Naive thymus-derived CD4-positive, alpha-beta T cell (primary cell): ENCODE measurements at regions not wholly inside any gene's neighbourhood (a gene's known extent, or its start where the extent isn't known, plus 50 kb on each side); places are given as distances from the start of the nearest gene placed in this dataset.

Experiments used
- ATAC-seq: fragments of 150-1000 bp; cut with Tn5 transposase; 2 replicates; pipeline ENCODE4 v1.10.0; 2021; ENCODE audit warnings: mild to moderate bottlenecking, moderate library complexity
- CTCF ChIA-PET: fragments of 350-600 bp; sonication (Branson Sonifier 250); formaldehyde crosslinking; loops from one replicate; lab custom pipeline; 2021; ENCODE audit warnings: antibody characterized with exemption; lab: Charles Lee
- POLR2A ChIA-PET: fragments of 350-600 bp; sonication (Branson Sonifier 250); formaldehyde crosslinking; loops from one replicate; lab custom pipeline; 2021; ENCODE audit warnings: antibody characterized with exemption, inconsistent platforms; lab: Charles Lee
- DNase-seq, 9 donors: peaks; one replicate each; pipeline versions ENCODE4 v3.0.0 to v3.0.0-alpha.2; 2020 to 2022; ENCODE audit warnings: mixed read lengths in 1 of 9
- H3K27ac ChIP-seq: one replicate; pipeline ENCODE4 v1.7.0; 2013; ENCODE audit warnings: mild to moderate bottlenecking, low read depth, low read length, moderate library complexity
- H3K27me3 ChIP-seq, 2 donors: one replicate each; pipeline ENCODE4 v1.7.0; 2013; ENCODE audit warnings: low read length in 2 of 2, mild to moderate bottlenecking in 2 of 2, moderate library complexity in 2 of 2; ENCODE audit not compliant: control insufficient read depth in 2 of 2, insufficient read depth in 2 of 2
- H3K36me3 ChIP-seq, 3 experiments: 1 replicate in 2 of 3; 2 replicates in 1 of 3; pipeline ENCODE4 v1.7.0; 2013; ENCODE audit warnings: low read length in 3 of 3, mild to moderate bottlenecking in 3 of 3, moderate library complexity in 1 of 3; ENCODE audit not compliant: insufficient read depth in 3 of 3, control insufficient read depth in 2 of 3
- H3K4me1 ChIP-seq, 2 donors: one replicate each; pipeline ENCODE4 v1.7.0; 2013; ENCODE audit warnings: low read length in 2 of 2, mild to moderate bottlenecking in 2 of 2, moderate library complexity in 1 of 2; ENCODE audit not compliant: control insufficient read depth in 2 of 2, insufficient read depth in 2 of 2
- H3K4me3 ChIP-seq: 2 replicates; pipeline ENCODE4 v1.7.0; 2013; ENCODE audit warnings: mild to moderate bottlenecking, low read length
- H3K9me3 ChIP-seq, 3 experiments: 1 replicate in 2 of 3; 2 replicates in 1 of 3; pipeline ENCODE4 v1.7.0; 2013; ENCODE audit warnings: low read length in 3 of 3; ENCODE audit not compliant: control insufficient read depth in 2 of 3
- H3K27ac Mint-ChIP-seq, 9 donors: one replicate each; pipeline ENCODE4 v1.8.0; 2020 to 2022; ENCODE audit warnings: mixed read lengths in 9 of 9, mild to moderate bottlenecking in 8 of 9, moderate library complexity in 5 of 9, inconsistent platforms in 2 of 9
- H3K27me3 Mint-ChIP-seq, 5 donors: one replicate each; pipeline ENCODE4 v1.8.0; 2021 to 2022; ENCODE audit warnings: mixed read lengths in 5 of 5, mild to moderate bottlenecking in 1 of 5
- H3K36me3 Mint-ChIP-seq, 5 donors: one replicate each; pipeline ENCODE4 v1.8.0; 2020 to 2022; ENCODE audit warnings: mixed read lengths in 5 of 5, mild to moderate bottlenecking in 3 of 5, inconsistent platforms in 1 of 5
- H3K4me1 Mint-ChIP-seq, 7 donors: one replicate each; pipeline ENCODE4 v1.8.0; 2020 to 2022; ENCODE audit warnings: mixed read lengths in 7 of 7, mild to moderate bottlenecking in 3 of 7, inconsistent platforms in 1 of 7
- H3K4me3 Mint-ChIP-seq, 10 donors: one replicate each; pipeline ENCODE4 v1.8.0; 2020 to 2022; ENCODE audit warnings: mild to moderate bottlenecking in 10 of 10, mixed read lengths in 10 of 10, moderate library complexity in 6 of 10, inconsistent platforms in 2 of 10
- H3K9me3 Mint-ChIP-seq, 11 donors: one replicate each; pipeline ENCODE4 v1.8.0; 2020 to 2022; ENCODE audit warnings: mixed read lengths in 11 of 11, mild to moderate bottlenecking in 4 of 11, inconsistent platforms in 1 of 11, moderate library complexity in 1 of 11
- intact Hi-C, 2 donors: fragments of 100-400 bp; cut with micrococcal nuclease; formaldehyde crosslinking; loops; one replicate each; pipeline ENCODE4 v1.15.1; 2023

GRCh38 chr7:41633690-41634089, 69.2 kb downstream of the INHBA start:
- Mint-ChIP-seq H3K4me3 (no peak overlapping the region), H3K9me3 (peaks cover 0 to 3% (median 0%) of the 10 kb centered on the region in 11 donors), H3K4me1 (no peaks in the 10 kb centered on the region), H3K36me3 (no peaks in the 10 kb centered on the region), H3K27ac (no peak overlapping the region), H3K27me3 (no peaks in the 10 kb centered on the region)
- ATAC-seq (no peak), DNase-seq (no peak)
- no peaks in the 10 kb centered on the region for H3K36me3 ChIP-seq
- CTCF ChIA-PET, result no interaction called here
- no peaks in the 10 kb centered on the region for H3K4me1 ChIP-seq
- H3K9me3 ChIP-seq, result no peaks in the 10 kb centered on the region
- H3K4me3 ChIP-seq, result no peak overlapping the region
- H3K27ac ChIP-seq, result no peak overlapping the region
- no peaks in the 10 kb centered on the region for H3K27me3 ChIP-seq
- POLR2A ChIA-PET, result no interaction called here
- intact Hi-C loops, result no loop called here

GRCh38 chr7:41630741-41631140, 72.1 kb downstream of the INHBA start:
- POLR2A ChIA-PET, result no interaction called here
- H3K27ac ChIP-seq, result no peak overlapping the region
- no peaks in the 10 kb centered on the region for H3K27me3 Mint-ChIP-seq
- no peaks in the 10 kb centered on the region for H3K4me1 ChIP-seq
- intact Hi-C loops, result no loop called here
- H3K4me3 Mint-ChIP-seq, result peak overlapping the region in 1 of 10 donors; percentile 16
- DNase-seq, result no peak
- H3K9me3 Mint-ChIP-seq, result peaks cover 0 to 6% (median 0%) of the 10 kb centered on the region in 11 donors
- ATAC-seq, result no peak
- H3K36me3 Mint-ChIP-seq, result no peaks in the 10 kb centered on the region
- no peaks in the 10 kb centered on the region for H3K4me1 Mint-ChIP-seq
- CTCF ChIA-PET, result no interaction called here
- H3K27me3 ChIP-seq, result no peaks in the 10 kb centered on the region
- no peaks in the 10 kb centered on the region for H3K9me3 ChIP-seq
- H3K4me3 ChIP-seq, result no peak overlapping the region
- H3K36me3 ChIP-seq, result no peaks in the 10 kb centered on the region
- H3K27ac Mint-ChIP-seq, result no peak overlapping the region

- Mint-ChIP-seq H3K4me1 (no peaks in the 10 kb centered on the region), H3K27me3 (no peaks in the 10 kb centered on the region), H3K9me3 (peaks cover 0 to 6% (median 0%) of the 10 kb centered on the region in 11 donors), H3K27ac (no peak overlapping the region), H3K4me3 (no peak overlapping the region), H3K36me3 (no peaks in the 10 kb centered on the region)
- ATAC-seq (no peak), DNase-seq (no peak)
- intact Hi-C loops, result no loop called here
- no peak overlapping the region for H3K27ac ChIP-seq
- ChIA-PET CTCF (no interaction called here), POLR2A (no interaction called here)
- H3K9me3 ChIP-seq, result no peaks in the 10 kb centered on the region
- H3K4me3 ChIP-seq, result no peak overlapping the region
- H3K4me1 ChIP-seq, result no peaks in the 10 kb centered on the region
- H3K27me3 ChIP-seq, result no peaks in the 10 kb centered on the region
- no peaks in the 10 kb centered on the region for H3K36me3 ChIP-seq
Observed at GRCh38 chr7:41629711-41630111, 73.2 kb downstream of the INHBA start.

- CTCF ChIA-PET, result no interaction called here
- H3K9me3 Mint-ChIP-seq, result peaks cover 0 to 6% (median 0%) of the 10 kb centered on the region in 11 donors
Observed at GRCh38 chr7:41628901-41629300, 74.0 kb downstream of the INHBA start.

GRCh38 chr7:41627645-41628298, 75.1 kb downstream of the INHBA start:
- no peak for ATAC-seq
- POLR2A ChIA-PET, result no interaction called here
- H3K4me1 Mint-ChIP-seq, result no peaks in the 10 kb centered on the region

More at GRCh38 chr7:41628901-41629300, 74.0 kb downstream of the INHBA start:
- intact Hi-C loops, result no loop called here
- no peaks in the 10 kb centered on the region for H3K27me3 ChIP-seq
- ATAC-seq, result no peak
- H3K4me3 ChIP-seq, result no peak overlapping the region
- H3K9me3 ChIP-seq, result no peaks in the 10 kb centered on the region
- no peak overlapping the region for H3K27ac ChIP-seq
- Mint-ChIP-seq H3K27me3 (no peaks in the 10 kb centered on the region), H3K4me3 (no peak overlapping the region), H3K27ac (no peak overlapping the region), H3K36me3 (no peaks in the 10 kb centered on the region), H3K4me1 (no peaks in the 10 kb centered on the region)
- H3K36me3 ChIP-seq, result no peaks in the 10 kb centered on the region
- DNase-seq, result no peak
- POLR2A ChIA-PET, result no interaction called here
- no peaks in the 10 kb centered on the region for H3K4me1 ChIP-seq

GRCh38 chr7:41624818-41625217, 78.1 kb downstream of the INHBA start:
- no peak for DNase-seq
- CTCF ChIA-PET, result no interaction called here
- no peaks in the 10 kb centered on the region for H3K36me3 Mint-ChIP-seq
- POLR2A ChIA-PET, result no interaction called here
- peaks cover 0 to 7% (median 0%) of the 10 kb centered on the region in 3 experiments for H3K9me3 ChIP-seq
- no peak overlapping the region for H3K4me3 ChIP-seq
- H3K9me3 Mint-ChIP-seq, result peaks cover 0 to 17% (median 4%) of the 10 kb centered on the region in 11 donors
- no peaks in the 10 kb centered on the region for H3K27me3 Mint-ChIP-seq
- ATAC-seq, result no peak
- H3K4me3 Mint-ChIP-seq, result no peak overlapping the region
- H3K27ac Mint-ChIP-seq, result no peak overlapping the region
- H3K4me1 ChIP-seq, result no peaks in the 10 kb centered on the region
- no peaks in the 10 kb centered on the region for H3K4me1 Mint-ChIP-seq
- H3K36me3 ChIP-seq, result no peaks in the 10 kb centered on the region
- H3K27me3 ChIP-seq, result no peaks in the 10 kb centered on the region
- no peak overlapping the region for H3K27ac ChIP-seq
- intact Hi-C loops, result no loop called here

More at GRCh38 chr7:41627645-41628298, 75.1 kb downstream of the INHBA start:
- DNase-seq, result no peak
- H3K36me3 ChIP-seq, result no peaks in the 10 kb centered on the region
- no peak overlapping the region for H3K4me3 ChIP-seq
- CTCF ChIA-PET, result no interaction called here
- Mint-ChIP-seq H3K4me3 (no peak overlapping the region), H3K9me3 (peaks cover 0 to 6% (median 0%) of the 10 kb centered on the region in 11 donors), H3K27me3 (no peaks in the 10 kb centered on the region), H3K27ac (no peak overlapping the region), H3K36me3 (no peaks in the 10 kb centered on the region)
- intact Hi-C loops, result no loop called here
- H3K9me3 ChIP-seq, result no peaks in the 10 kb centered on the region
- no peaks in the 10 kb centered on the region for H3K4me1 ChIP-seq
- H3K27ac ChIP-seq, result no peak overlapping the region
- no peaks in the 10 kb centered on the region for H3K27me3 ChIP-seq
